ENCODE measurements at regions not wholly inside any gene's neighbourhood (a gene's known extent, or its start where the extent isn't known, plus 50 kb on each side); places are given as distances from the start of the nearest gene placed in this dataset.
A peak's percentile ranks its signal among the peaks of the same experiment; 100 is the strongest.

GRCh38 chr6:144335311-144335861 is 50.3 kb downstream of the UTRN start:
- no peak overlapping the region for H3K27ac ChIP-seq (ENCODE audit: low read depth, low read length)
- no peaks in the 10 kb centered on the region for H3K36me3 ChIP-seq (ENCODE audit: insufficient read depth, low read length)
- no peak overlapping the region for H2AFZ ChIP-seq (ENCODE audit: low read length, unreplicated experiment)
- H3K27me3 ChIP-seq (ENCODE audit: insufficient read depth, low read length), result no peaks in the 10 kb centered on the region
- H3K4me1 ChIP-seq (ENCODE audit: control insufficient read depth, insufficient read depth, low read length, unreplicated experiment), result peaks cover 21% of the 10 kb centered on the region
- peaks cover 60% of the 10 kb centered on the region for H3K79me2 ChIP-seq (ENCODE audit: control insufficient read depth, insufficient read depth, low read length, unreplicated experiment)
- no peak overlapping the region for H3K4me3 ChIP-seq (ENCODE audit: low read depth, low read length)

GRCh38 chr6:144335914-144336313 is 50.8 kb downstream of the UTRN start:
- H3K79me2 ChIP-seq (ENCODE audit: control insufficient read depth, insufficient read depth, low read length, unreplicated experiment), result peaks cover 56% of the 10 kb centered on the region

GRCh38 chr6:144336900-144337299 is 51.8 kb downstream of the UTRN start:
- Histone ChIP-seq H3K36me3 (ENCODE audit: insufficient read depth, low read length) (no peaks in the 10 kb centered on the region), H3K27me3 (ENCODE audit: insufficient read depth, low read length) (no peaks in the 10 kb centered on the region), H3K4me3 (ENCODE audit: low read depth, low read length) (no peak overlapping the region), H2AFZ (ENCODE audit: low read length, unreplicated experiment) (no peak overlapping the region), H3K79me2 (ENCODE audit: control insufficient read depth, insufficient read depth, low read length, unreplicated experiment) (peaks cover 59% of the 10 kb centered on the region), H3K4me1 (ENCODE audit: control insufficient read depth, insufficient read depth, low read length, unreplicated experiment) (peaks cover 36% of the 10 kb centered on the region), H3K27ac (ENCODE audit: low read depth, low read length) (no peak overlapping the region)

More at GRCh38 chr6:144335914-144336313, 50.8 kb downstream of the UTRN start:
- no peak overlapping the region for H2AFZ ChIP-seq (ENCODE audit: low read length, unreplicated experiment)
- no peaks in the 10 kb centered on the region for H3K27me3 ChIP-seq (ENCODE audit: insufficient read depth, low read length)
- H3K36me3 ChIP-seq (ENCODE audit: insufficient read depth, low read length), result no peaks in the 10 kb centered on the region
- no peak overlapping the region for H3K4me3 ChIP-seq (ENCODE audit: low read depth, low read length)
- peaks cover 26% of the 10 kb centered on the region for H3K4me1 ChIP-seq (ENCODE audit: control insufficient read depth, insufficient read depth, low read length, unreplicated experiment)
- no peak overlapping the region for H3K27ac ChIP-seq (ENCODE audit: low read depth, low read length)

GRCh38 chr6:144338474-144338873 is 53.3 kb downstream of the UTRN start:
- Histone ChIP-seq H3K27ac (ENCODE audit: low read depth, low read length) (no peak overlapping the region), H3K27me3 (ENCODE audit: insufficient read depth, low read length) (no peaks in the 10 kb centered on the region), H3K4me1 (ENCODE audit: control insufficient read depth, insufficient read depth, low read length, unreplicated experiment) (peaks cover 44% of the 10 kb centered on the region), H3K79me2 (ENCODE audit: control insufficient read depth, insufficient read depth, low read length, unreplicated experiment) (peaks cover 58% of the 10 kb centered on the region), H2AFZ (ENCODE audit: low read length, unreplicated experiment) (no peak overlapping the region), H3K36me3 (ENCODE audit: insufficient read depth, low read length) (no peaks in the 10 kb centered on the region), H3K4me3 (ENCODE audit: low read depth, low read length) (no peak overlapping the region)

GRCh38 chr6:144338951-144339700 is 54.0 kb downstream of the UTRN start:
- Histone ChIP-seq H3K27ac (ENCODE audit: low read depth, low read length) (no peak overlapping the region), H3K4me3 (ENCODE audit: low read depth, low read length) (no peak overlapping the region), H3K36me3 (ENCODE audit: insufficient read depth, low read length) (no peaks in the 10 kb centered on the region), H3K79me2 (ENCODE audit: control insufficient read depth, insufficient read depth, low read length, unreplicated experiment) (peaks cover 52% of the 10 kb centered on the region), H3K27me3 (ENCODE audit: insufficient read depth, low read length) (no peaks in the 10 kb centered on the region), H2AFZ (ENCODE audit: low read length, unreplicated experiment) (no peak overlapping the region), H3K4me1 (ENCODE audit: control insufficient read depth, insufficient read depth, low read length, unreplicated experiment) (peaks cover 50% of the 10 kb centered on the region)

- Histone ChIP-seq H3K79me2 (ENCODE audit: control insufficient read depth, insufficient read depth, low read length, unreplicated experiment) (peaks cover 60% of the 10 kb centered on the region), H3K27ac (ENCODE audit: low read depth, low read length) (peak overlapping the region; percentile 55; the same call in 1 of the 2 replicates), H3K4me1 (ENCODE audit: control insufficient read depth, insufficient read depth, low read length, unreplicated experiment) (peaks cover 57% of the 10 kb centered on the region), H2AFZ (ENCODE audit: low read length, unreplicated experiment) (no peak overlapping the region), H3K36me3 (ENCODE audit: insufficient read depth, low read length) (no peaks in the 10 kb centered on the region), H3K27me3 (ENCODE audit: insufficient read depth, low read length) (no peaks in the 10 kb centered on the region), H3K4me3 (ENCODE audit: low read depth, low read length) (no peak overlapping the region)
Observed at GRCh38 chr6:144339859-144340452, 54.8 kb downstream of the UTRN start.

- Histone ChIP-seq H3K27me3 (ENCODE audit: insufficient read depth, low read length) (no peaks in the 10 kb centered on the region), H3K4me3 (ENCODE audit: low read depth, low read length) (peak overlapping the region; percentile 35; the same call in 1 of the 2 replicates), H3K4me1 (ENCODE audit: control insufficient read depth, insufficient read depth, low read length, unreplicated experiment) (peaks cover 52% of the 10 kb centered on the region), H3K27ac (ENCODE audit: low read depth, low read length) (peak overlapping the region; percentile 55), H3K36me3 (ENCODE audit: insufficient read depth, low read length) (no peaks in the 10 kb centered on the region), H2AFZ (ENCODE audit: low read length, unreplicated experiment) (peak overlapping the region; percentile 23), H3K79me2 (ENCODE audit: control insufficient read depth, insufficient read depth, low read length, unreplicated experiment) (peaks cover 60% of the 10 kb centered on the region)
Observed at GRCh38 chr6:144340541-144341371, 55.6 kb downstream of the UTRN start.

- Histone ChIP-seq H3K27ac (ENCODE audit: low read depth, low read length) (peak overlapping the region; percentile 55), H3K79me2 (ENCODE audit: control insufficient read depth, insufficient read depth, low read length, unreplicated experiment) (peaks cover 53% of the 10 kb centered on the region), H3K4me1 (ENCODE audit: control insufficient read depth, insufficient read depth, low read length, unreplicated experiment) (peaks cover 58% of the 10 kb centered on the region), H3K36me3 (ENCODE audit: insufficient read depth, low read length) (no peaks in the 10 kb centered on the region), H2AFZ (ENCODE audit: low read length, unreplicated experiment) (no peak overlapping the region), H3K4me3 (ENCODE audit: low read depth, low read length) (no peak overlapping the region), H3K27me3 (ENCODE audit: insufficient read depth, low read length) (no peaks in the 10 kb centered on the region)
Observed at GRCh38 chr6:144341831-144342527, 56.8 kb downstream of the UTRN start.

GRCh38 chr6:144343701-144344428 is 58.7 kb downstream of the UTRN start:
- H3K4me1 ChIP-seq (ENCODE audit: control insufficient read depth, insufficient read depth, low read length, unreplicated experiment), result peaks cover 66% of the 10 kb centered on the region
- no peak overlapping the region for H2AFZ ChIP-seq (ENCODE audit: low read length, unreplicated experiment)
- H3K4me3 ChIP-seq (ENCODE audit: low read depth, low read length), result no peak overlapping the region
- peaks cover 55% of the 10 kb centered on the region for H3K79me2 ChIP-seq (ENCODE audit: control insufficient read depth, insufficient read depth, low read length, unreplicated experiment)
- no peaks in the 10 kb centered on the region for H3K27me3 ChIP-seq (ENCODE audit: insufficient read depth, low read length)
- no peaks in the 10 kb centered on the region for H3K36me3 ChIP-seq (ENCODE audit: insufficient read depth, low read length)
- H3K27ac ChIP-seq (ENCODE audit: low read depth, low read length), result peak overlapping the region; percentile 22

Data from ACC112 (cell line).